Loucy (cell line): ENCODE measurements at regions not wholly inside any gene's neighbourhood (a gene's known extent, or its start where the extent isn't known, plus 50 kb on each side); places are given as distances from the start of the nearest gene placed in this dataset.

ENCODE experiments used
- CTCF ChIP-seq: fragments of 200-600 bp; sonication (generic); conservative IDR thresholded peaks from 2 replicates; pipeline ENCODE4 v1.5.1; 2014; ENCODE audit warnings: mild to moderate bottlenecking, antibody characterized with exemption, low read length
- EZH2phosphoT487 ChIP-seq: fragments of 200-600 bp; IDR thresholded peaks from 2 replicates; pipeline ENCODE4 v1.6.1; 2018; ENCODE audit warnings: antibody characterized with exemption, mild to moderate bottlenecking, moderate library complexity, borderline replicate concordance

DNA sequence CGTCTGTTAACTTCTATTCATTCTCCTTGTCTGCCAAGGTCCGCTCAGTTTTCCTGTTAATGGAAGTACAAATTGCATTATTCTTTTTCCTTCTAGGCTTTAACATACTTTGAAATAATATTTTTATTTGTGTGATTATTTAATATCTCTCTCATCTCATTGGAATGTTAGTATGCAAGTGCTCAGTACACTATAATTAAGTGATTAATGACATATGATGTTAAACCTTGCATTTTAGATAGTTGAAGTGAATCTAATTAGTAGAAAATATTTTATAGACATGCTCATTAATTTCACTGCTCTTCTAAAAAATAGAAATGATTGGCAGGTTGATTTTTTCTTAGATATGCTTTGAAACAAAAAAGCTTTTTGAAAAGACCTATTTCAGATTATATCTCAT, 1079.8 kb downstream of the RAPGEF2 start:
- TF ChIP-seq CTCF (no peak), EZH2phosphoT487 (no peak)
